Stomach (tissue), 4 donors: ENCODE measurements at regions not wholly inside any gene's neighbourhood (a gene's known extent, or its start where the extent isn't known, plus 50 kb on each side); places are given as distances from the start of the nearest gene placed in this dataset.

Experiments
- EP300 ChIP-seq: sonication (generic); formaldehyde crosslinking; IDR thresholded peaks from one replicate; pipeline ENCODE4 v1.6.1; 2017; ENCODE audit warnings: antibody characterized with exemption
- POLR2A ChIP-seq, 4 donors: fragments of 450-650 bp; IDR thresholded peaks; one replicate each; pipeline ENCODE4 v1.6.1; 2016; ENCODE audit warnings: antibody characterized with exemption in 4 of 4, control low read depth in 2 of 4, mild to moderate bottlenecking in 1 of 4, moderate library complexity in 1 of 4
- POLR2AphosphoS5 ChIP-seq, 3 donors: sonication (generic); formaldehyde crosslinking; IDR thresholded peaks; one replicate each; pipeline ENCODE4 v1.6.1; 2016; ENCODE audit warnings: antibody characterized with exemption in 3 of 3
- TF ChIP-seq, protein P1 (sequence below), 7 experiments: fragments of 450-650 bp in 4 of 7; fragments of 200-600 bp in 3 of 7; sonication (generic) in 3 of 7; IDR thresholded peaks; one replicate each; pipeline ENCODE4 v1.5.1; 2016 to 2019; ENCODE audit warnings: antibody characterized with exemption in 7 of 7, control low read depth in 2 of 7, mild to moderate bottlenecking in 1 of 7

- no peak for TF ChIP-seq POLR2A (IDR thresholded peaks at IDR 0.05)
- TF ChIP-seq, protein P1, sequence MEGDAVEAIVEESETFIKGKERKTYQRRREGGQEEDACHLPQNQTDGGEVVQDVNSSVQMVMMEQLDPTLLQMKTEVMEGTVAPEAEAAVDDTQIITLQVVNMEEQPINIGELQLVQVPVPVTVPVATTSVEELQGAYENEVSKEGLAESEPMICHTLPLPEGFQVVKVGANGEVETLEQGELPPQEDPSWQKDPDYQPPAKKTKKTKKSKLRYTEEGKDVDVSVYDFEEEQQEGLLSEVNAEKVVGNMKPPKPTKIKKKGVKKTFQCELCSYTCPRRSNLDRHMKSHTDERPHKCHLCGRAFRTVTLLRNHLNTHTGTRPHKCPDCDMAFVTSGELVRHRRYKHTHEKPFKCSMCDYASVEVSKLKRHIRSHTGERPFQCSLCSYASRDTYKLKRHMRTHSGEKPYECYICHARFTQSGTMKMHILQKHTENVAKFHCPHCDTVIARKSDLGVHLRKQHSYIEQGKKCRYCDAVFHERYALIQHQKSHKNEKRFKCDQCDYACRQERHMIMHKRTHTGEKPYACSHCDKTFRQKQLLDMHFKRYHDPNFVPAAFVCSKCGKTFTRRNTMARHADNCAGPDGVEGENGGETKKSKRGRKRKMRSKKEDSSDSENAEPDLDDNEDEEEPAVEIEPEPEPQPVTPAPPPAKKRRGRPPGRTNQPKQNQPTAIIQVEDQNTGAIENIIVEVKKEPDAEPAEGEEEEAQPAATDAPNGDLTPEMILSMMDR (IDR thresholded peaks at IDR 0.05), result no peak
- TF ChIP-seq POLR2AphosphoS5 (IDR thresholded peaks at IDR 0.05), result no peak
- no peak for TF ChIP-seq EP300
Measured at GRCh38 chr5:16311666-16312065, 132.1 kb upstream of the MARCHF11 start.
